PFSK-1 (cell line): ENCODE measurements at regions not wholly inside any gene's neighbourhood (a gene's known extent, or its start where the extent isn't known, plus 50 kb on each side); places are given as distances from the start of the nearest gene placed in this dataset.

Source experiments
- FOXP2 ChIP-seq: optimal IDR thresholded peaks from 2 replicates; pipeline ENCODE3; 2011; ENCODE audit warnings: borderline replicate concordance, control low read depth, inconsistent platforms; ENCODE audit not compliant: insufficient read depth; ENCODE audit errors: extremely low read length, extremely low read depth
- POLR2AphosphoS5 ChIP-seq: IDR thresholded peaks from 2 replicates; pipeline ENCODE4 v1.6.1; 2012; ENCODE audit warnings: low read depth, mild to moderate bottlenecking, control low read depth, low read length, moderate library complexity
- REST ChIP-seq, 2 experiments: IDR thresholded peaks; 2 replicates each; pipeline versions ENCODE4 v1.6.1 to v1.8.0; 2011 to 2012; ENCODE audit warnings: low read depth in 2 of 2, low read length in 2 of 2, control low read depth in 1 of 2, inconsistent platforms in 1 of 2, mild to moderate bottlenecking in 1 of 2, moderate library complexity in 1 of 2; ENCODE audit not compliant: insufficient read depth in 1 of 2
- SIN3A ChIP-seq: IDR thresholded peaks from 2 replicates; pipeline ENCODE4 v1.6.1; 2012; ENCODE audit warnings: mild to moderate bottlenecking, low read length, moderate library complexity, borderline replicate concordance; ENCODE audit not compliant: insufficient read depth
- TAF1 ChIP-seq: IDR thresholded peaks from 2 replicates; pipeline ENCODE4 v1.6.1; 2012; ENCODE audit warnings: low read length, control low read depth, borderline replicate concordance; ENCODE audit not compliant: insufficient read depth

GRCh38 chr4:41448934-41449333 lies 89.0 kb upstream of the LIMCH1 start:
- TF ChIP-seq SIN3A: no peak
- TF ChIP-seq POLR2AphosphoS5: no peak
- no peak for TF ChIP-seq TAF1
- no peak for TF ChIP-seq REST (IDR thresholded peaks at IDR 0.05; ENCODE audit: insufficient read depth in 1 of 2, low read depth in 2 of 2, low read length in 2 of 2)
- TF ChIP-seq FOXP2: no peak
